NCI-H1092 (cell line): ENCODE measurements at regions not wholly inside any gene's neighbourhood (a gene's known extent, or its start where the extent isn't known, plus 50 kb on each side); places are given as distances from the start of the nearest gene placed in this dataset.

ENCODE experiments used
- DNase-seq: peaks from one replicate; lab custom pipeline; 2025; lab: John Stamatoyannopoulos, UW

- DNase-seq, result no peak
Observed at GRCh38 chr7:41002741-41003610, 699.9 kb downstream of the INHBA start.

DNA sequence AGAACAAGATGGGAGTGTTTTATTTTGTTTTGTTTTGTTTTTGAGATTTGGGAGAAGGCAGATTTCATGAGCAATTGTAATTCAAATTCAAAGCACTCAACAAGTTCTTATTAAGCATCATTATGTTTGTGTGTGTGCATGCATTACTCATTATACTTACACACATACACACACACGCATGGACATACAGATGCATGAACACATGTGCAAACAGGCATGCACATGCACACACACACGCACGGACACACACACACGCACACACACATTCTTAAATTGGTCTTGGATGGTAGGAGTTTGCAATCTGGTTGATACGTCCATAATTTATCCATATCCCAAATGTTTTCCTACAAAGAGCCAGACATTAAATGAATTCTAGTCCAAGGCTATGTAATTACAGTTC is 702.8 kb downstream of the INHBA start:
- no peak for DNase-seq

DNA sequence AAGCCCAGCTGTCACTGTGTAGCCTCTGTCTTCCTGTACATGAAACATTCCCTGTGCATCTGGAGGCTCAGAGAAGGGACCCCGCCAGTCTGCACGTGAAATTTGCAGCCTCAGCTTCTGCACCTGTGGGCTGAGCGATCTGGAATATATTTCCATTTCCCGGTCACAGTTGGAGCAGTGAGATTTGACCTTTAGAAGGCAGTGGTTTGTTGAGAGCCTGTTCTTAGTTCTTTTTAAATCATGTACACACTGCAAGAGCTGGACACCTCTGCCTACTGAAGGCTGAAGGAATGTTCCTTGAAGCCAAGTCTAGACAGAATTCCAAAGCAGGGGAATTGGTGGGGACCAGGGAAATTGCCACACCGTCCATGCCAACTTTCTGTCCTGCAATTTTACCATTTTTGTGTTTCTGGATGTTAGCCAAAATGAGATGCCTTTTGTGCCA is 706.6 kb downstream of the INHBA start:
- no peak for DNase-seq

DNA sequence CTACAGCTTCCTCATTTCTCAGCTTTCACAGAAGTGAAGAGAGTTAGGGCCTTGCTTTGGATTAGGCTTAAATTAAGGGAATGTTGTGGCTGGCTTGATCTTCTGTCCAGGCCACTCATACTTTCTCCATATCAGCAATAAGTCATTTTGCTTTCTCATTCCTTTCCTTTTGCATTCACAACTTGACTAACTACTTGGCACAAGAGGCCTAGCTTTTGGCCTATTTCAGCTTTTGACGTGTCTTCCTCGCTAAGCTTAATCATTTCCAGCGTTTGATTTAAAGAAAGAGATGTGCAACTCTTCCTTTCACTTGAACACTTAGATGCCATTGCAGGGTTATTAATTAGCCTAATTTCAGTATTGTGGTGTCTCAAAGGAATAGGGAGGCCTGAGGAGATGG is 712.0 kb downstream of the INHBA start:
- no peak for DNase-seq

GRCh38 chr7:40987571-40987970 is 715.3 kb downstream of the INHBA start:
- no peak for DNase-seq

DNA sequence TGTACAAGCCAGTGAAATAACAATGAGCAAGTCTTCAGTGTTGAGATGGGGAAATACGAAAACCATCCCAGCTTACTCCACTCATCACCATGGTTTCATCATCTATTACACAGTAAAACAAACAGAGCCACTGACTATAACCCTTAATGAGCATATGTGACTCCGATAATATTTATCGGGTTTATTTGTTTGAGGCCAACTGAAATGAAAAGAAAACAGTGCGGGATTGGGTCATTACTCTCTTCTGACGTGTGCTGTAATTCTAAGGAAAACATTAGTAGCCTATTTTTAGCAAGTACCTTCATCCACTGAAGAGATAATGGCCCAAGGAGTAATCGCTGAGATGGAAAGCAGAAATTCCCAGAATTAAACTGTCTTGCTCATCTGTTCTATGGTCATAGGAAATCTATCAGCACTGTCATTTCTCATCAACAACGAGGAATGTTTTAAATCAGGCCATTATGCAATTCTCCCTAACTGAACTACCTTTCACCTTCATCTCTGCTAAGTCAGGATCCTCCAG is 716.5 kb downstream of the INHBA start:
- no peak for DNase-seq

GRCh38 chr7:40983111-40983510 is 719.8 kb downstream of the INHBA start:
- DNase-seq, result no peak

- no peak for DNase-seq
Observed at GRCh38 chr7:40979296-40979695, 723.6 kb downstream of the INHBA start.

GRCh38 chr7:40978047-40978446 is 724.8 kb downstream of the INHBA start:
- no peak for DNase-seq

- no peak for DNase-seq
Observed at GRCh38 chr7:40977533-40977932, 725.4 kb downstream of the INHBA start.

GRCh38 chr7:40972426-40972825 is 730.5 kb downstream of the INHBA start:
- no peak for DNase-seq

DNA sequence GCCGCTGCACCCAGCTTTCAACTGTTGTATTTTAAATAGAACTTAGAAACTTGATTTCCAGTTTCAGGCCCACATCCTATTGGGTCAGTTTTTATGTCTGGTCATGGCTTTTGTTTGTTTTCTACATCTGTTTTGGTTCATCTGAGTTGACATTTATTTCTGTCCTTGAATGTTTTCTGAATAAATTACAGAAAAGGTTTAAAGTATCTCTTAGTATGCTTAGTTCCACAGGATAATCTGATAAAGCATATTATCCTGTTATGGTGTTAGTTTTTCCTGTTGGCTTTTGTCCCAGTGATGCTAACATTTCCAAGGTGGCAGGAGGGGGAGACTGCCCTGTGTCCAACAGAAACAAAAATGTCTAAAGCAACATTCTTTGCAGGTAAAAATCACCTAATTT is 733.2 kb downstream of the INHBA start:
- no peak for DNase-seq

- DNase-seq, result no peak
Observed at GRCh38 chr7:40966693-40967092, 736.2 kb downstream of the INHBA start.

- no peak for DNase-seq
Observed at GRCh38 chr7:40965774-40966173, 737.1 kb downstream of the INHBA start.

GRCh38 chr7:40965016-40965415 is 737.9 kb downstream of the INHBA start:
- DNase-seq, result no peak

DNA sequence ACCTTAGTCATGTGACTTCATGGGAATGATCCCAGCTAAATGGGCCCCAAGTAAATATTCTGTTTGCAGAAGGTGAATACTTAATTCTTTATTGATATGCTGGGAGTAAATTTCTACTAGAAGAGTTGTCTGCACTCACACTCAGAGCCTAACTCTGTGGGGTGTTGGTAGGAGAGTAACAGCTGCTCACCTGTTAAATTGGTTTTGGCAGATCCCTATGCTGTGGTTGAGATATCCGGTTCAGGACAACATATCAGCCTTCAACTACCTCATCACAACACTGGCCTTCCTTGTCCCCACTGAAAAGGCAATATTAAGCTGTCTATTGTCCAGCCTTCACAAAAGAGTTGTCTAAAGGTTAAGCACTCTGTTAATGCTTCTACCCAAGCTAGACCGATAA is 738.3 kb downstream of the INHBA start:
- no peak for DNase-seq

- no peak for DNase-seq
Observed at GRCh38 chr7:40959955-40960354, 742.9 kb downstream of the INHBA start.

DNA sequence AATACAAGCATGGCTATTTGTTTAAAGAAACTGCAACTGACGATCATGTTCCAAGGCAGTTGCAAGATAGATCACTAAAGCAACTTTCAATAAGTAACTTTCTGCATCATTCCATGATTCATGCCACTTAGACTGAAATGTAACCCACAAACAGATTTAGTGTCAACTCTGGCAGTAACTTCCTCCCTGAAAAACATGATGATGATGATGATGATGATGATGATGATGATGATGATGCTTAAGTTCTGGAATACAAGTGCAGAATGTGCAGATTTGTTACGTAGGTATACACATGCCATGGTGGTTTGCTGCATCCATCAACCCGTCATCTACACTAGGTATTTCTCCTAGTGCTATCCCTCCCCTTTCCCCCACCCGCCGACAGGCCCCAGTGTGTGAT is 754.7 kb downstream of the INHBA start:
- no peak for DNase-seq

DNA sequence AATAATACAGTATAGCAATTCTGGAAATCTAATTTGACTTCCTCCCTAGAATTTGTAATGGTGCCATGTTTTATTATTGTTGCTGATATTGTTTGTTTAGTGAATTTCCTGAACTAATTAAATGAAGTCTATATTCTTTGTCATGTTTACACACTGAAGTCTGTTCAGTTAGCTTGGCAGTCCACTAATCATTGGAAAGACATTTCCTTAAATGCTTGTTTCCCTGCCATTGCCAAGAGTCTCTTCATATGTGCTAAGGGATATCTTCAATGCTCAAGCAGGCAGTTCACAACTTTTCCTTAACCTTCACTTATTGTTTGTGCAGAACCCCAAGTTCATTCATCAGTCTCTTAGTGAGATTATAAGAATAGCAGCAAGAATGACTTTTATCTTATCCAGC is 755.3 kb downstream of the INHBA start:
- no peak for DNase-seq

GRCh38 chr7:40946549-40946948 is 756.3 kb downstream of the INHBA start:
- no peak for DNase-seq

DNA sequence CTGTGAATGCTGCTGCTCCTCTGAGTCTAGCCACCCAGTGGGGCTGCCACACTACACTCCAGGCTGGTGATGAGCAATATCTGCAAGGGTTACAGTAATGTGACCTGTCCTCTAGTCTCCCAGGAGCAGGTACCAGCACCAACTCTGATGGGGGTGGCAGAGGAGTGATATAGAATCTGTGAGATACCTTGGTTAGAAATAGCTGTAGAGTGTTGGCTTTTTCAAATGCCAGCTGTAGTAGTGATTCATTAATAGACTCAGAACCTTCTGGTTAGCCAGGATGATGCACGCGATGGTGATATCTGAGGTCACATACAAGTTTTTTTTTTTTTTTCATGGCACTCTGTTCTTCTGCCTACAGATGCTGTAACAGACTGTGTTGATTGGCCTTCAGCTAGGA is 757.1 kb downstream of the INHBA start:
- no peak for DNase-seq

- no peak for DNase-seq
Observed at GRCh38 chr7:40944981-40945585, 757.8 kb downstream of the INHBA start.

- DNase-seq, result no peak
Observed at GRCh38 chr7:40937879-40938278, 765.0 kb downstream of the INHBA start.
